ENCODE measurements at regions not wholly inside any gene's neighbourhood (a gene's known extent, or its start where the extent isn't known, plus 50 kb on each side); places are given as distances from the start of the nearest gene placed in this dataset.

GRCh38 chr10:128563387-128563786 is 437.2 kb upstream of the MKI67 start:
- TF ChIP-seq CTCF (IDR thresholded peaks at IDR 0.05; ENCODE audit: low read depth, low read length, missing input control): no peak
- no peak for TF ChIP-seq JUND (IDR thresholded peaks at IDR 0.05)
- no peak for TF ChIP-seq RXRA (IDR thresholded peaks at IDR 0.05)
- no peak for TF ChIP-seq ATF3 (IDR thresholded peaks at IDR 0.05)
- TF ChIP-seq RAD21 (IDR thresholded peaks at IDR 0.05): no peak
- TF ChIP-seq SP1 (IDR thresholded peaks at IDR 0.05): no peak
- TF ChIP-seq REST (IDR thresholded peaks at IDR 0.05): no peak
- TF ChIP-seq GABPA (IDR thresholded peaks at IDR 0.05 in 1 of 2, conservative IDR thresholded peaks at IDR 0.05 in 1 of 2): no peak
- TF ChIP-seq YY1 (IDR thresholded peaks at IDR 0.05): no peak

All from liver (tissue), 3 donors.